HG03025 (cell line): ENCODE measurements at regions not wholly inside any gene's neighbourhood (a gene's known extent, or its start where the extent isn't known, plus 50 kb on each side); places are given as distances from the start of the nearest gene placed in this dataset.
"Not testable (repeated sequence)": the region's sequence is repeated elsewhere in the genome, so short reads cannot be mapped to it uniquely, and the experiment has no call there.

Source experiments
- ATAC-seq: cut with Tn5 transposase; IDR thresholded peaks from one replicate; pipeline ENCODE4 v1.9.1; 2021; ENCODE audit warnings: mild to moderate bottlenecking, moderate library complexity; ENCODE audit not compliant: unreplicated experiment, low FRiP score

GRCh38 chr6:23523771-23524170 lies 602.2 kb upstream of the NRSN1 start:
- no peak for ATAC-seq

DNA sequence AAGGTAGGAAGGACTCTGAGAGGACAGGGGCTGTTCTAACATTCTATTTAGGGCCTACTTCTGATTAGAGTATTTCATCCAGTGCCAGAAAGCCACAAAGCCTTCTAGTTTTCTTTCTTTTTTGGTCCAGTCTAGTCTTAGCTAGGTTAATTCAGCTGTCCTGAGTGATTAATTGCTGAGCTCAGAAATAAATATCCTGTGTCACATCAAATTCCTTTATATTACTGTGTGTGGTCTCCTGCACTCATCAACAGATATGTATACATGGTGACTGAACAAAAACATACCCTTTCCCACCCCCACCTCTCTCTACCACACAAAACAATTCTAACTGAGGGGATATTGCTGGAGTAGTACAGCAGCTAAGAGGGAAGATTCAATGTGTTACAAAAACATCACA lies 601.5 kb upstream of the NRSN1 start:
- ATAC-seq: no peak

DNA sequence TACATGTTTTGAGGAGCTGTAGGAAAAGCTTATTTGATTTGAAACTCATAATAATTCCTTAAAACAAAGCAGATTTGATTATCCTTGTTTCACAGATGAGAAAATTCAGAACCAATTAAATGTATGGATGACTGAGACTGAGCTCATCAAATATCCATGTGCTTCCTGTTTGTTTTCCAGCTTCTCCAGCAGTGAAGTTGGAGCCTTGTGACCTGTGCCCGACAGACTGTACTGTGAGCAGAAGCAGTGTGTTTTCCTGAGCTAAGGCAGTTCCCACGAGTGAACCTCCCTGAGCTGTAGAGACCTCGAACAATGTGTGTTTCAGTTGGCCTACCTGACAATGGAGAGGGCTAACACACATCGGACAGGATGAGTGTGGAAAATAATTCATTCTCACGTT lies 599.5 kb upstream of the NRSN1 start:
- no peak for ATAC-seq

GRCh38 chr6:23529902-23530301 lies 596.1 kb upstream of the NRSN1 start:
- no peak for ATAC-seq

DNA sequence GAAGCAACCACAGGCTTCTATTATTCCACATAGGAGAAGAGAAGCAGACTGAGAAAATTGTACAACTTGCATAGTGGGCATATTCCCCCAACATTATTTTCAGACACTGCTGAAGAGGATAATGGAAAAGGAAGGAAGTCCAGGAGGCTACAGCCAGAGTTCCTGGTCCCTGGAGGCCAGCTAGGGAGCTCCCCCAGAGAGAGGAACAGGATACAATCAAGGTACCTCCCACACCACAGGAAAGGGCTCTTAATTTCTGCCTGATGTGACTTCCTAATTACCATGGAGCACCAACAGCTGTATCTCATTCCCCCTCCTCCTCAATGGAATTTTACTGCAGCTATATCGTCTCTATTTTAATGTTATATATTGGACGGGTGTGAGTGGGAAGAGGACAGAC lies 594.3 kb upstream of the NRSN1 start:
- ATAC-seq: no peak

DNA sequence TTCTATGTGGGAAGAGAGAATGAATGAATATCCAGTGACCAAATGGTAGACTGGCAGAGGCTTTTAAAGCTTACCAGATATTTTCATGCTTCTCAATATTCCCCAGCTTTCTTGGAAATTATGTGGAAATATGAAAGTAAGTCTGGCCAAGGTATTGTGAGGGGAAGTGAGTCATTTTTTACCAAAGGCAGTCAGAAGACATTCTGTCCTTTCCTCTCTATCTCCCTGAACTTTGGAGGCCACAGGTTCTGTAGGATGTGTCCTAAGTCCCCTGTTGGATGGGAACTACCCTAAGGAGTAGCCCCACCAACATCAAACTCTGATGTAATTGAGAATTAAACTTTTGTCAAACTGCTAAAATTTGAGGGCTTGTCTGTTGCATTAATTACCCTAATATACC lies 593.8 kb upstream of the NRSN1 start:
- ATAC-seq: no peak

DNA sequence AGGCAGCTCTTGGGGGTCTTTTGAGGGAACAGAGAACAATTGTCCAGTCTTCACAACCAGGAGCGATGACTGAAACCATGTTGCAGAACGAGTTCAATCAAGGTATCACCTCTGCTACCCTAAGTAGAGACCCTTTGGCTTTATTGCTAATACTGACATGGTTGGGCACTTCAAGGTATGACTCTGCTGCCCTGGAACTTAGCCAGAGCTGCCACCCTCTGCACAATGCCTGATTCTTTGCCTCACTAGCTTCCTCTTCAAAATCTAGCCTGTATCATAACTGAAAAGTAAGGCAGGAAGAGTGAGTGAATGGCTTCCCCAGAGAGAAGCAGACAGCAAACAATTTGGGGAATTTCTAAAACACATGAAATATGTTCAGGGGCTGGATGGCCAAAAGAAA lies 592.7 kb upstream of the NRSN1 start:
- ATAC-seq: no peak

- no peak for ATAC-seq
Observed at GRCh38 chr6:23533944-23534343, 592.1 kb upstream of the NRSN1 start.

- no peak for ATAC-seq
Observed at GRCh38 chr6:23534351-23534750, 591.7 kb upstream of the NRSN1 start.

GRCh38 chr6:23535101-23535500 lies 590.9 kb upstream of the NRSN1 start:
- ATAC-seq: no peak

DNA sequence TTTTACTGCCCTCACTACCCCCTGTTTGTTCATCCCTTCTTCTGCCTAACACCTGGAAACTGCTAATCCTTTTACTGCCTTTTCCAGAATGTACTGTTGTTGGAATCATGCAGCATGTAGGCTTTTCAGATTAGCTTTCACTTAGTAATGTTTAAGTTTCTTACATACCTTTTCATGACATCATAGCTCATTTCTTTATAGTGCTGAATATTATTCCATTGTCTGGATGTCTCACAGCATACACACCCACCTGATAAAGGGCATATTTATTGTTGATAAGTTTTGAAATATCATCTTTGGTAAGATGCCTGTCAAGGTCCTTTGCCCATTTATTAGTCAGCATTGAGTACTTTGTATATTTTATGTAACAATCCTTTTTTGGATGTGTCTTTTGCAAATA lies 588.2 kb upstream of the NRSN1 start:
- no peak for ATAC-seq

GRCh38 chr6:23547851-23548250 lies 578.2 kb upstream of the NRSN1 start:
- ATAC-seq: no peak

GRCh38 chr6:23554953-23555352 lies 571.1 kb upstream of the NRSN1 start:
- ATAC-seq: not testable (repeated sequence)

DNA sequence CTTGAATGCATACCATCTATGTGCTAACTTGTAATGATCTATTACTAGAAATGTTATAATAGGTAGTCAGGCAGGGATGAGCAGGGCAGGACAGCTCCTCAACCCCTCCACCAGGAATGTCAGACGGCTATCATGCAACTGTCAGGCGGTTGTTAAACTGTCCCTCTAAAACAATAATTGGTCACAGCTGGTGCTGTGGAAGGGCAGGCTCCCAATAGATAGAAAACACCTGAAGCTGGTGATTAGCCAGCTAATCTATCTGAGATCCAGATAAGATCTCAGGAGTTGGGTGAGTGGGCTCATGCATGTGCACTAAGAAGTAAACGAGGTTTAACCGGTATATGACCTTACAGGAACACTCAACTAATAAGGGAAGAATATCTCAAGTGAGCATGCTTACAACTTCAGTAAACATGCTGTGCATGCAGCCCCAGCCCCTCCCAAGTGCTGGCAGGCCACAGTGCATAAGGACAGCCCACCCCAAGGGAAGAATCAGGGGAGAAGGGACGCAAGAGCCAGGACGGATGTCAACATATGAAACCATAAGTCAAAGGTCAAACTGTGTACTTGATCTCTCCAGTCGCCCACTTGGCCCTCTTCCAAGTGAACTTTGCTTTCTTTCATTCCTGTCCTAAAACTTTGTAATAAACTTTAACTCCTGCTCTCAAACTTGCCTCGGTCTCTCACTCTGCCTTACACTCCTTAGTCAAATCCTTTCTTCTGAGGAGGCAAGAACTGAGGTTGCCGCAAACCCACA lies 566.2 kb upstream of the NRSN1 start:
- ATAC-seq: no peak

DNA sequence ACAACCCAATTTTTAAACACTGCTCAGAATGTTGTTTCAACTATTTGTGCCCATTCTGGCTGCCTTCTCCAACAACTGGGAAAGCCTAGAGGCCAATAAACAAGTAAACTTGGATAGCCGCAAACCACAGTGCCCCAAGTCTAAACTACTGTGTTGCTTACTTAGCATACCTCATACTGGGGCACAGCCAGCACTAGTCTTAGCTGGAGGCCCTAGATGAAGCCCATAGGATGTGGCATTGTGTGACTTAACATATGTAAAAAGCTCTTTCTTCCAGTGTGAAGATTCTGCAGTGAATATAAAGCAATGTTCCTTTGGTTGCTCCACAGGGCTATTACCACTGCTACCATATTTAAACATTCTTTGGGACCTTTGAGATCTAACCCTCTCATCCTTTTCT lies 564.3 kb upstream of the NRSN1 start:
- no peak for ATAC-seq

GRCh38 chr6:23562554-23562953 lies 563.5 kb upstream of the NRSN1 start:
- ATAC-seq: no peak

DNA sequence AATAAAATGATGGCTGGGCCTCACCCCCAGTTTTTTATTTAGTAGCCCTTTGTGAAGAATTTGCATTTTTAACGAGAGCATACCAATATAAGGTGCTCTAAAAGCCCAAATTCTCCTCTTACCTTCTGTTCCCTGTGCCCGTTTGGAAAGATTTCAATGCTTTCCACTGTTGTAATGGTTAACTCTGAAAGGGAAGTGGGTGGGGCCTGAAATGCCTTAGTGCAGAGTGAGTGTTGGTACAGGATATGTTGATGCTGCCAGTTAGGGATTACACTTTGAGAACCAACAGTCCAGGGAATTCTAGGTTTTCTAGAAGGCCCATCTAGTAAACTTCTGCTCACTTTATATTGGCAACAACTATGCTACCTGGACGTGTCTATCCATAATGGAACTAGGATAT lies 562.7 kb upstream of the NRSN1 start:
- ATAC-seq: no peak

DNA sequence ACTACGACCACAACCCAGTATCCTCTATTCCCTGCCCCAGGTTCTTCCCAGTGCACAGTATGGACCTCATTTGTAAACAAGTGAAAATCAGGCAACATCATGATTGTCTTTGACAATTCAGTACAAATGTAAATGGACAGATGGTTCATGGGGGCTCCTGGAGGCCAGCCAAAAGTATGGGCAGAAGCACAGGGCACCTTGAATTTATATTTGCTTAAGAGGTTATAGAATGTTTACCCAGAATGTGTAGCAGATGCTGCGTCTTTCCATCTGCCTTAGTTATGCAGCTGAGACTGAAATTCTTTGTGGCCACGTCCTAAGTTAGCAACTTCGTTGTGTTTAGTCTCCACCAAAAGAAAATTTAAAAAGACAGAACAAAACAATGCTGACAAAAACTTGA lies 559.6 kb upstream of the NRSN1 start:
- ATAC-seq: no peak

DNA sequence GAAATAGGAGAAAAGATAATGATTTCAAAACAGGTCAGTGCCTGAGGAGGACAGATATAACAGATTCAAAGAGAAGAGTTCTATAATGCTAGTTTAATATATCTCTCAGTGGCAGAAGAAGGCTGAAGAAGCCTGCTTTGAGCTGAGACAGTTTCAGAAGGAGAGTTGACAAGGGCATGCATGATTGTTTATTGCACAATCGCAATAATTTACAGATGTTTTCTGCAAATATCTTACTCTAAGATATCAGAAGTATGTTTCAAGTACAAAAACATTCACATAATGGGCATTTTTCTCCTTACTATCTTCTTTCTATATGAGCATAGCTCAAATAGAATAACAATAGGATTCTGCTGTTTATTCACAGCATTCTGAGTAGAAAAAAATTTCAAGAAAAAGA lies 557.7 kb upstream of the NRSN1 start:
- no peak for ATAC-seq

DNA sequence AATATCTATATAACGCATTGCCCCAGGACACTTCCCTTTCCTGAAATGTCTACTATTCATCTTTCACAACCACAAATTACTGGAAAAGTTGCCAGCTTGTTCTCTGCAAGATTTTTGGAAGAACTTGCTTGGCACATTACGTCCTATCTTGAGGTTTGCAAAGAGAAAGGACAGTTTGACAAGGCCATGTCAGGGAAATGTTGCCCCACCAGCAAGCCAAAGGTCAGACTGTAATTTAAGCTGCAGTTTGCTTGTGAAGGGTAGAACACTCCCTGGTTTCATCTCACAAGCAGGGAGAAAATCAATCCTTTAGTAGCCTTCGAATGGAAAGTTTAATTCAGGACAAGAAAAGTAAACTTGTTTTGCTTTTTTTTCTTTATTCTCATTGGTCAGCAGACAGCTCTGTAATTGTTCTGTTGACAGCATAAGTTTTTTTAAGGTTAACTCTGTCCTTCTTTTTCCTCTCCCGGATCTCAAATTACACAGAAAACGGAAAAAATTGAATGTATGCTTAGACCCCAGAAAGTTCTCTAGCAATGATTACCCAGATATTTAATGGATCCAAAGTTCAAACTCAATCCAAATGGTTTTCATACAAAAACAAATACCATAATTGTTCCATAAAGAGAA lies 541.8 kb upstream of the NRSN1 start:
- ATAC-seq: no peak

DNA sequence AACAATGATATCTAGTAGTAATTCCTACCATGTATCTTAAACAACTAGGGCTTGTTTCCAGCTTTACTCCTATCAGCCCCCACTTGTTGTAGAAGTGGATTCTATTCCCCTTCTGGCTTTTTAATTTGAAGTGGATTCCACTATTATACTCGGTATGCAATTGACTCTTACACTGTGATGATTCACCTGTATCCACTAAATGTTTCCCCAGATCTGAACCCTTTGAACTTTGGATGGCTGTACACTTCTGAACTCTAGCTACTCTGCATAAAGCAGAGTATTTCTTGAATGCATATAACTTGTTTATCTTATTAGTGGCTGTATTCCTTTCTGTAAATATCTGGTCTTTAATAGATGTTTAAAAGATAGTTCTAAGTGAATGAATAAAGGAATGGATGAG lies 538.4 kb upstream of the NRSN1 start:
- ATAC-seq: no peak

DNA sequence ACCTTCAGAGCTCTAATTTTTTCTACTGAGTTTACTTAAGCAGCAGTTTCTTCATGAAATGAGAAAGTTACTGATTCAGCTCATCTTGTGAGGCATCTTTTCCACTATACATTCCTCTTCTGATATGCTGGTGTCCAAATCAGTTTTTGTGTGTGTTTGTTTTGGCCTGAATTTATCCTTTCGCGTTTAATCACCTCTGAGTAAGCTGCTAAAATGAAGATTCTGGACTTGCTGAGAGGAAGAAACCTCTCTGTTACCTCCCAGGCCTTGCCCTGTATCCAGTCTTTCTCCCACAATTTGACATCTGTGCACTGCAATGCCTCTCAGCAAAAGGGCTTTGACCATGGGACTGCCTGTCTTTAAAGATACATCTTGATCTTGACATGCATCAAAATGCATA lies 536.2 kb upstream of the NRSN1 start:
- no peak for ATAC-seq
